GM21367 (cell line): ENCODE measurements at regions not wholly inside any gene's neighbourhood (a gene's known extent, or its start where the extent isn't known, plus 50 kb on each side); places are given as distances from the start of the nearest gene placed in this dataset.
A peak's percentile ranks its signal among the peaks of the same experiment; 100 is the strongest.

Experiments
- ATAC-seq: cut with Tn5 transposase; IDR thresholded peaks from one replicate; pipeline ENCODE4 v1.9.1; 2021; ENCODE audit not compliant: unreplicated experiment

DNA sequence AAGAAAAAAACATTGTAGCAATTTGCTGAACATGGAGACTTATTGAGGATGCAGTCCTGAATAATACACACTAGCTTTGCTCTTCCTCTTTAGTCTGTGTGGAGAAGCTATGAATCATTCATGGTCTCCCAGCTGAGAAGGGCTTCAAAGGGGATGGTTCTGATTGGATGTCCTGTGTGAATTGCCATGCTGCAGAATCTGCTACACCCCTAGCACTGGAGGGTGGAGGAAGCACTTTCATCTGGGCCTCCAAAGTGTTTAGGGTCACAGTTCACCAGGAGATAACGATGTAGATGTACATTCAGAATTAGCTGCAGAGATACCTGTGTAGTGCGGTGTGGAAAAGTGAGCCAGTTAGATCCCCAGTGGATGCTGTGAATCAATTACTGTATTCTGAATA is 321.1 kb upstream of the EDNRB start:
- no peak for ATAC-seq

GRCh38 chr13:78238911-78239310 is 320.3 kb upstream of the EDNRB start:
- no peak for ATAC-seq

DNA sequence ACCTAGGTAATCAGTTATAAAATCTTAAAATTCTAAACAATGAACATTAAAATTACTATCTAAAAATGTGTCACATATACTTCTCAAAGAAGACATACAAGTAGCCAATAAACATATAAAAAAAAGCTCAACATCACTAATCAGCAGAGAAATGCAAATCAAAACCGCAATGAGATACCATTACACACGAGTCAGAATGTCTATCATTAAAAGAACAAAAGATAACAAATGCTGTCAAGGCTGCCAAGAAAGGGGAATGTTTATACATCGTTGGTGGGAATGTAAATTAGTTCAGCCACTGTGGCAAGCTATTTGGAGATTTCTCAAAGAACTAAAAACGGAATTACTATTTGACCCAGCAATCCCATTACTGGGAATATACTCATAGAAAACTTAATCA is 310.3 kb upstream of the EDNRB start:
- no peak for ATAC-seq

- no peak for ATAC-seq
Observed at GRCh38 chr13:78228211-78228610, 309.6 kb upstream of the EDNRB start.

- ATAC-seq = no peak
Observed at GRCh38 chr13:78227709-78228108, 309.1 kb upstream of the EDNRB start.

GRCh38 chr13:78215458-78216108 is 297.0 kb upstream of the EDNRB start:
- ATAC-seq = no peak

DNA sequence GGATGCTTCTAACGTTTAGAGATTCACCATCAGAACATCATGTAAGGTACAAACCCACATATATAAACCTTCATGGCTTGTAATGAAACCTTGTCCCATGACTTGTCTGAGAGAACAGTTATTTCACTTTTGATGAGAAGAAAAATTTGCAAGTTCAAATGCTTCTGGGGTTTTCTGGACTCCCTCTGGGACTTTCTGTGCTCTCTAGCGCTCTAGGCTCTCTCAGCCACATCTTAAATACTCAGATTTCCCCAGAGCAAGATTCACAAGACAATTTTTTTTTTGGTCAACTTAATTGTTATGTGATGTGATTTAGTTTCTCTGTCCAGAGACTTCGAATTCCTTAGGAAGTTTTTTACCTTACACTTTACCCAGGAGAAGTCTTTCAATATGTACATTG is 282.8 kb upstream of the EDNRB start:
- ATAC-seq = peak; percentile 77

GRCh38 chr13:78198821-78199220 is 280.2 kb upstream of the EDNRB start:
- no peak for ATAC-seq

DNA sequence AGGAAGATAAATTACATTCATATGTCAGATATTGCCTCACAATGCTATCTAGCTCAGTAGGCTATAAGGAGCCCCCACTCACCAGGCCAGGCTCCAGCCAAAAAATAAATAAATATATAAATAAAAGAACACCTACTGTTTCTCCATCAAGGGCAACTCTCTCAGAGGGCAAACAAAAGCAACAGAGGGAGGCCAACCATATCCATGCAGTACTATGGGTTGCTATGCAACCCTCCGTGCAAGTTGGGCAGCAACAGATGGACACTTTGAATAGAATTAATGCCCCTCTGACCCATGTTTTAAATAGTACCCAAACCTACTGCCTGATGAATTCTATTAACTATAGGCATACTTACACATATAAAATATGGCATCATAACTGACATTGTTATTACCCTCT is 279.8 kb upstream of the EDNRB start:
- no peak for ATAC-seq

DNA sequence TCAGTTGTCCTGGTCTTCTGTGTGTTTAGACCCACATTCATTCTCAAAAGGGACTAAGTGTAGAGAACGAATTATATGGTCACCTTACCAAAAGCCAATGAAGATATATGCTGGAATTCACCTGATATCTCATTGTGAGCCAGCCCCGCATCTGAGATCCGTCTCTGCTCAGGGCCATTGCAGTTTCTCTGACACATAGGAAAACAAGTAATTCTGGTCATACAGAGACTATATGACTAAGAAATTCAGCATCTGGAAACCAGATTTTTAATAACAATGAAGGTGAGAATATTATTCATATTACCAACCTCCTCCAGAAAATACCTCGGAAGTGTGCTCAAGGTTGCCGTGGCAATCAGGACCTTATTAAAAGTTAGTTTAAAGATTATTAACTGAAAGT is 278.6 kb upstream of the EDNRB start:
- ATAC-seq = no peak

- no peak for ATAC-seq
Observed at GRCh38 chr13:78194904-78195639, 276.4 kb upstream of the EDNRB start.

DNA sequence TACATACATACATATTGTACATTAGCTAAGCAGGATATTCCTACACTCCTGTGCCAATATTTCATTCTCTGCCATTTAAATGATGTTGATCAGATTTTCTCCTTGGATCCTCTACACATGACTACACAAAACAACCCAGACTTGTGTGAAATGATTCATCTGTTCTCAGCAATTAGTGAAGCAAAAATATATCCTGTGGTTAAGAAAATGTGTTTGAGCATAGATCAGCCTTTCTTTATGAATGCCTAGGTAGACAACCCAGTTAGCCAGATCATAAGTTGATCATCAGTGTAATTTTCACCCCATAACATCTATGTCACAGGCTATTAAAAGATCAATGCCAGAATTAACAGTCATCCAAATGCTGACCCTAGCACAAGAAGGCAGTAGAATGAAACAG is 275.2 kb upstream of the EDNRB start:
- ATAC-seq = no peak

DNA sequence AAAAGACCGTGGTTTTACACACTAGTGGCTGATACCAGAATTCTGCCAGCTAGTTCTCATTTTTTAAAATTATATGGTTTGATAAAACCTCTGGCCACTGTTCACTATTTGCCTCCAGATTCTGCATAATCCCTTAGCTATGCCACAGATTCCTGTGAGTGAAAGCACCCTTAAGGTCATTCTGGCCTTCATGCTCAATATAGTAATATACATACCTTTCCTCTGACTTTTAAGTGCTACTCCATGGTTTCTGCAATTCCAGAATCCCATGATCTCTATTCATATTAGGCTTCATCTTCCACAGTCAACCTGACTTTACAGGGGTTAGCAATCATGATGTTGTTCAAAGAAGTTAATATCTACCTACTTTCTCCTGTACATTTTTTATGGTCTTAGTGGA is 274.1 kb upstream of the EDNRB start:
- no peak for ATAC-seq

DNA sequence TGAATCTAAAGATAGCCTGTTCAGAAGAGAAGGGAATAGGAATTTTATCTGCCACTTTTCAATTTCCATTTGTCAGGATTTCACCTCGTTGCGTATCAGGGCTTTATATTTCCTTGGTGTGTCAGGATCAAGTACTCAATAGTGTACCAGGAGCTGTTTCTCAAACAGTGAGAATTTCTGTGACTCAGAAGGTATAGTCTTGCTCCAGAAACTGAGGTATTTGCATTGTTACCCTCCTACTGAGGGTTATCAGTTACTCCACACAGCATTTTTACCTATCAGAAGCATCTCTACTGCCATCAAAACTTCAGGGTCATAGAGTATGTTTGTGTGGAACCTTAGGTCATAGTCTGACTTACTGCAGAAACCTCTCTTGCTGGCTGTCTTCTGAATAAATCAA is 271.7 kb upstream of the EDNRB start:
- no peak for ATAC-seq

- ATAC-seq = no peak
Observed at GRCh38 chr13:78187781-78188180, 269.1 kb upstream of the EDNRB start.

- ATAC-seq = peak; percentile 53
Observed at GRCh38 chr13:78185700-78186099, 267.1 kb upstream of the EDNRB start.

GRCh38 chr13:78183732-78184131 is 265.1 kb upstream of the EDNRB start:
- ATAC-seq = no peak

- ATAC-seq = no peak
Observed at GRCh38 chr13:78182813-78183212, 264.2 kb upstream of the EDNRB start.

- no peak for ATAC-seq
Observed at GRCh38 chr13:78177306-78177705, 258.7 kb upstream of the EDNRB start.

GRCh38 chr13:78176880-78177279 is 258.2 kb upstream of the EDNRB start:
- no peak for ATAC-seq

DNA sequence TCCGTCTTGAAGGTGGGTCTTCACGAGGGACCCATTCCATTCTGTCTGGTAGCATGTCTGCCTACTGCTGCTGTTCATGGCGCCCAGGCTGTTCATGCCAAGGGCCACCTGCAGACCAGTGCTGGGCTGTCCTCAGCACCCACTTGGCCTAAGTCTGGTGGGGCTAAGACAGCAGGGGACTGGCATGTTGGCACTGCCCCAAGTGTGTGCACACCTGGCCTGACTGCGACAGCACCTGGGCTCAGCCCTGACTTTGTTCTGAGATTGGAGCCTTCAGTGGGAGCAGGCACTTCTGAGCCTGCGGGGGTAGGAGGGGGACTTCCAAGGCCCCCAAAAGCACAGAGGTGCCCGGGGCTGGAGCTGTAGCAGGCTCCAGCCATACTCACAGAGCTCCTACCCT is 250.8 kb upstream of the EDNRB start:
- ATAC-seq = no peak

DNA sequence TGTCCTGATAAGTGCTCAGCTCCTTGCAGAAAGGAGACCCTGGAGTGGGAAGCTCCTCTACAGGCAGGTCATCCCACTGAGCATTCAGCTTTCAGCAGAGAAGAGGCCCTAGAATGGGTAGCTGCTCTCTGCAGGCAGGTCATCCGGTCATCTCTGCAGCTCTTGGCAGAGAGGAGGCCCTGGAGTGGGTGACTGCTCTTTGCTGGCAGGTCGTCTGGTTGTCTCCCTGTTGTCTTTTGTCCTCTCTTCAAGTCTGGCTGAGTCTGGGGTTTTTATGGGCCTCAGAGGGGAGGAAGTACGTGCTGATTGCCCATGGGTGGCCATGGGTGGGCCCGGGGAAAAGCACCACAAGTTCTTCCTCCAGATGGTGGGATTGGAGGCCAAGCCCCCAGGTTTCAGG is 250.3 kb upstream of the EDNRB start:
- no peak for ATAC-seq

DNA sequence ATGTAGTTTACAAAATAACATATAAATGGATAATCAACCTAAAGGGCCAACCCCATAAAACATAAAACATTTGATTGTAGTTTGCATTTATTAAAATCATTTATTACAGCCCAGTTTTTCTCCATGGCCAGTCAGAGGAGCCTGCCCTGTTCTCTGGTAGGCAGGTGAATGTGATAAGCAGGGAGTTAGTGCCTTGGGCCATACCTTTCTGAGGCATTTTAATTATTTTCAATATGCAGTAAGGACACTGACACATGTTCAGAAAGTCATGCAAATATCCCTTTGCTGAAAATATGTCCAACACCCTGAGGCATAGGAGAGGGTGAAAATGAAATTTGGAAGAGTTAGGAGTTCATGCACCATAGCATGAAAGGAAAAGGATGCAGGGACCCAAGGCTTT is 242.6 kb upstream of the EDNRB start:
- ATAC-seq = no peak
